Tongue (tissue), 1 donor: ENCODE measurements at regions not wholly inside any gene's neighbourhood (a gene's known extent, or its start where the extent isn't known, plus 50 kb on each side); places are given as distances from the start of the nearest gene placed in this dataset.
A peak's percentile ranks its signal among the peaks of the same experiment; 100 is the strongest.

Source experiments
- DNase-seq: peaks from one replicate; pipeline ENCODE4 v3.0.0-alpha.2; 2015

- no peak for DNase-seq
Observed at GRCh38 chr5:67681703-67682102, 485.1 kb upstream of the CD180 start.

GRCh38 chr5:67680099-67680498 is 483.5 kb upstream of the CD180 start:
- DNase-seq: peak; percentile 35

GRCh38 chr5:67679184-67679841 is 482.7 kb upstream of the CD180 start:
- no peak for DNase-seq

GRCh38 chr5:67678594-67678993 is 482.0 kb upstream of the CD180 start:
- no peak for DNase-seq

- peak; percentile 64 for DNase-seq
Observed at GRCh38 chr5:67677422-67677970, 480.9 kb upstream of the CD180 start.

GRCh38 chr5:67676863-67677262 is 480.3 kb upstream of the CD180 start:
- DNase-seq: no peak

- no peak for DNase-seq
Observed at GRCh38 chr5:67674159-67674655, 477.6 kb upstream of the CD180 start.

- no peak for DNase-seq
Observed at GRCh38 chr5:67673618-67674017, 477.0 kb upstream of the CD180 start.

GRCh38 chr5:67673180-67673579 is 476.6 kb upstream of the CD180 start:
- no peak for DNase-seq

GRCh38 chr5:67672636-67673035 is 476.0 kb upstream of the CD180 start:
- DNase-seq: no peak

- no peak for DNase-seq
Observed at GRCh38 chr5:67669916-67670315, 473.3 kb upstream of the CD180 start.

- no peak for DNase-seq
Observed at GRCh38 chr5:67660149-67660548, 463.6 kb upstream of the CD180 start.

GRCh38 chr5:67659288-67659687 is 462.7 kb upstream of the CD180 start:
- DNase-seq: no peak

GRCh38 chr5:67657055-67657454 is 460.5 kb upstream of the CD180 start:
- DNase-seq: no peak

- no peak for DNase-seq
Observed at GRCh38 chr5:67652201-67652600, 455.6 kb upstream of the CD180 start.

- no peak for DNase-seq
Observed at GRCh38 chr5:67651180-67651579, 454.6 kb upstream of the CD180 start.

GRCh38 chr5:67648201-67648671 is 451.6 kb upstream of the CD180 start:
- DNase-seq: peak; percentile 86

- DNase-seq: no peak
Observed at GRCh38 chr5:67647772-67648171, 451.2 kb upstream of the CD180 start.

GRCh38 chr5:67644221-67644920 is 447.8 kb upstream of the CD180 start:
- no peak for DNase-seq

- DNase-seq: no peak
Observed at GRCh38 chr5:67643536-67643935, 446.9 kb upstream of the CD180 start.

- peak; percentile 50 for DNase-seq
Observed at GRCh38 chr5:67639976-67640375, 443.4 kb upstream of the CD180 start.

GRCh38 chr5:67639313-67639712 is 442.7 kb upstream of the CD180 start:
- no peak for DNase-seq

GRCh38 chr5:67636850-67637524 is 440.4 kb upstream of the CD180 start:
- no peak for DNase-seq
